GM23338 (cell line): ENCODE measurements at regions not wholly inside any gene's neighbourhood (a gene's known extent, or its start where the extent isn't known, plus 50 kb on each side); places are given as distances from the start of the nearest gene placed in this dataset.

ENCODE experiments used
- ATAC-seq: fragments of 200-7000 bp; cut with Tn5 transposase; 3 replicates; pipeline ENCODE4 v1.9.1; 2020
- DNase-seq: peaks from one replicate; pipeline ENCODE4 v3.0.0-alpha.2; 2015; ENCODE audit warnings: low spot score
- H2AFZ ChIP-seq: fragments of 200-600 bp; sonication (generic); 2 replicates; pipeline ENCODE4 v1.8.0; 2016; ENCODE audit warnings: antibody characterized with exemption, mild to moderate bottlenecking, moderate library complexity
- H3F3A ChIP-seq: fragments of 200-600 bp; sonication (generic); replicated peaks from 2 replicates; pipeline ENCODE4 v1.8.0; 2017; ENCODE audit warnings: antibody characterized with exemption, mixed run types, low read depth
- H3K27ac ChIP-seq: fragments of 200-600 bp; sonication (generic); 2 replicates; pipeline ENCODE4 v1.6.1; 2016; ENCODE audit warnings: low read depth
- H3K27me3 ChIP-seq: fragments of 200-600 bp; sonication (generic); 2 replicates; pipeline ENCODE4 v1.8.0; 2016; ENCODE audit warnings: mild to moderate bottlenecking, mixed run types, moderate library complexity; ENCODE audit not compliant: insufficient read depth
- H3K36me3 ChIP-seq: fragments of 200-600 bp; sonication (generic); 2 replicates; pipeline ENCODE4 v1.8.0; 2016; ENCODE audit warnings: mild to moderate bottlenecking; ENCODE audit not compliant: insufficient read depth
- H3K4me1 ChIP-seq: fragments of 200-600 bp; sonication (generic); 2 replicates; pipeline ENCODE4 v1.8.0; 2016; ENCODE audit warnings: mild to moderate bottlenecking, moderate library complexity; ENCODE audit not compliant: insufficient read depth
- H3K4me2 ChIP-seq: fragments of 200-600 bp; sonication (generic); 2 replicates; pipeline ENCODE4 v1.7.1; 2017; ENCODE audit warnings: mixed run types
- H3K4me3 ChIP-seq: fragments of 200-600 bp; sonication (generic); 2 replicates; pipeline ENCODE4 v1.6.1; 2016; ENCODE audit warnings: mixed run types
- H3K79me2 ChIP-seq: fragments of 200-600 bp; sonication (generic); replicated peaks from 2 replicates; pipeline ENCODE4 v1.8.0; 2017; ENCODE audit warnings: mild to moderate bottlenecking; ENCODE audit not compliant: insufficient read depth
- H3K9me2 ChIP-seq: fragments of 200-600 bp; sonication (generic); 2 replicates; pipeline ENCODE4 v1.8.0; 2017; ENCODE audit not compliant: insufficient read depth
- H4K20me1 ChIP-seq: fragments of 200-600 bp; sonication (generic); replicated peaks from 2 replicates; pipeline ENCODE4 v1.8.0; 2017; ENCODE audit warnings: mild to moderate bottlenecking; ENCODE audit not compliant: insufficient read depth
- H3K27ac Mint-ChIP-seq: 2 replicates; pipeline ENCODE4 v1.8.0; 2020; ENCODE audit warnings: inconsistent platforms, mild to moderate bottlenecking, moderate library complexity, mixed read lengths
- H3K27me3 Mint-ChIP-seq: 3 replicates; pipeline ENCODE4 v1.8.0; 2022; ENCODE audit warnings: low read depth, mild to moderate bottlenecking, moderate library complexity, mixed read lengths, inconsistent platforms; ENCODE audit not compliant: insufficient read depth, poor library complexity
- H3K36me3 Mint-ChIP-seq: 3 replicates; pipeline ENCODE4 v1.8.0; 2021; ENCODE audit warnings: low read depth, mild to moderate bottlenecking, inconsistent platforms, moderate library complexity, mixed read lengths
- H3K4me1 Mint-ChIP-seq: 3 replicates; pipeline ENCODE4 v1.8.0; 2020; ENCODE audit warnings: mild to moderate bottlenecking, inconsistent platforms, mixed read lengths
- H3K4me3 Mint-ChIP-seq: 3 replicates; pipeline ENCODE4 v1.8.0; 2021; ENCODE audit warnings: moderate library complexity, mild to moderate bottlenecking, inconsistent platforms, mixed read lengths
- H3K9me3 Mint-ChIP-seq: 3 replicates; pipeline ENCODE4 v1.8.0; 2020; ENCODE audit warnings: moderate library complexity, mild to moderate bottlenecking, inconsistent platforms, mixed read lengths
- EZH2 ChIP-seq: fragments of 200-600 bp; sonication (generic); IDR thresholded peaks from one replicate; pipeline ENCODE4 v1.8.0; 2017; ENCODE audit warnings: antibody characterized with exemption, mild to moderate bottlenecking, low read depth; ENCODE audit not compliant: unreplicated experiment
- EZH2phosphoT487 ChIP-seq: fragments of 200-600 bp; sonication (generic); IDR thresholded peaks from one replicate; pipeline ENCODE4 v1.8.1; 2018; ENCODE audit warnings: antibody characterized with exemption; ENCODE audit not compliant: unreplicated experiment
- STAT1 ChIP-seq: IDR thresholded peaks from one replicate; pipeline ENCODE4 v1.6.1; 2016; ENCODE audit warnings: antibody characterized with exemption; ENCODE audit not compliant: unreplicated experiment
- ZNF114 ChIP-seq: fragments of 250-450 bp; sonication (Bioruptor Pico); IDR thresholded peaks from 2 replicates; pipeline ENCODE4 v1.5.0; 2020; ENCODE audit warnings: mild to moderate bottlenecking, moderate library complexity
- ZNF331 ChIP-seq: fragments of 250-450 bp; sonication (Bioruptor Pico); IDR thresholded peaks from 2 replicates; pipeline ENCODE4 v1.5.0; 2020; ENCODE audit warnings: low read depth, mild to moderate bottlenecking, moderate library complexity
- TF ChIP-seq, protein P1 (sequence below): IDR thresholded peaks from one replicate; pipeline ENCODE4 v1.6.1; 2018; ENCODE audit warnings: antibody characterized with exemption; ENCODE audit not compliant: unreplicated experiment
- TF ChIP-seq, protein P2 (sequence below): IDR thresholded peaks from 2 replicates; pipeline ENCODE4 v1.6.1; 2016; ENCODE audit warnings: antibody characterized with exemption

DNA sequence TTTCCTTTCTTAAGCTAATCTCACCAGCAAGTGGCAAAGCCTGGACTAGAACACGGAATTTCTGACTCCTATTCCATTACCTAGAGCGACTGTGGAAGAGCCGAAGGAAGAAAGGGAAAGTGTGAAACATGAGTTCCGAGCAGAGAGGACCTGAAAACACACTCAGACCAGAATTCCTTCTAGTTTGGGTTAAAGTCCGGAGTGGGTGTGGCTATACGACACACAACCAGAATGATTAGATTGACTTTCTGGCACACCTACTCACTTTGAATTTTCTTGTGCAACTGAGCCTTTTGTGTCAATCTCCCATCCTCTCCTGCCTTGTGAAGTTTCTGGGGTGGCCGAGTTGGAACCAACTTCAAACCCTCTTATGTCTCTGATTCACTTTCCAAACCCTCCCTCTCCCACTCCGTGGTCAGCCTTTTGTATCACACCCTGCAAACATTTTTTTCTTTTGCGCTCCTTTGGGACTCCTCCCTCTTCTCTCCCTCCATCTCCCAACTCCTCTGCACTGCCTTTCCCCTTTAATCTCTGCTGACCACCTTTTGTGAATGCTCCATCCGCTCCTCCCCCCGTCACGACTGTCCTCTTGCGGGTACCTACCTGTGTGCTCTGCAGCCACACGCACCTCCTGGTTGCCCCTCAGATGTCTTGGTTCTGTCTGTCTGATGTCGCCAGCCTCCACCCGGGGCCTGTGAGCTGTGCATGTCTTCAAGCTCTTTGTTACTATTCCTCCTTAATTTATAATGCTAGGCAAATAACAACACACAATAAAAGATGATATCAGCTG is 86.3 kb upstream of the BLID start (continued):
- TF ChIP-seq, protein P1, sequence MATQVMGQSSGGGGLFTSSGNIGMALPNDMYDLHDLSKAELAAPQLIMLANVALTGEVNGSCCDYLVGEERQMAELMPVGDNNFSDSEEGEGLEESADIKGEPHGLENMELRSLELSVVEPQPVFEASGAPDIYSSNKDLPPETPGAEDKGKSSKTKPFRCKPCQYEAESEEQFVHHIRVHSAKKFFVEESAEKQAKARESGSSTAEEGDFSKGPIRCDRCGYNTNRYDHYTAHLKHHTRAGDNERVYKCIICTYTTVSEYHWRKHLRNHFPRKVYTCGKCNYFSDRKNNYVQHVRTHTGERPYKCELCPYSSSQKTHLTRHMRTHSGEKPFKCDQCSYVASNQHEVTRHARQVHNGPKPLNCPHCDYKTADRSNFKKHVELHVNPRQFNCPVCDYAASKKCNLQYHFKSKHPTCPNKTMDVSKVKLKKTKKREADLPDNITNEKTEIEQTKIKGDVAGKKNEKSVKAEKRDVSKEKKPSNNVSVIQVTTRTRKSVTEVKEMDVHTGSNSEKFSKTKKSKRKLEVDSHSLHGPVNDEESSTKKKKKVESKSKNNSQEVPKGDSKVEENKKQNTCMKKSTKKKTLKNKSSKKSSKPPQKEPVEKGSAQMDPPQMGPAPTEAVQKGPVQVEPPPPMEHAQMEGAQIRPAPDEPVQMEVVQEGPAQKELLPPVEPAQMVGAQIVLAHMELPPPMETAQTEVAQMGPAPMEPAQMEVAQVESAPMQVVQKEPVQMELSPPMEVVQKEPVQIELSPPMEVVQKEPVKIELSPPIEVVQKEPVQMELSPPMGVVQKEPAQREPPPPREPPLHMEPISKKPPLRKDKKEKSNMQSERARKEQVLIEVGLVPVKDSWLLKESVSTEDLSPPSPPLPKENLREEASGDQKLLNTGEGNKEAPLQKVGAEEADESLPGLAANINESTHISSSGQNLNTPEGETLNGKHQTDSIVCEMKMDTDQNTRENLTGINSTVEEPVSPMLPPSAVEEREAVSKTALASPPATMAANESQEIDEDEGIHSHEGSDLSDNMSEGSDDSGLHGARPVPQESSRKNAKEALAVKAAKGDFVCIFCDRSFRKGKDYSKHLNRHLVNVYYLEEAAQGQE = no peak
- no peak for TF ChIP-seq ZNF114 (CRISPR knock-in tag)

- H3K36me3 ChIP-seq = no peaks in the 10 kb centered on the region
- H3F3A ChIP-seq = no peaks in the 10 kb centered on the region
- no peaks in the 10 kb centered on the region for H3K79me2 ChIP-seq
- TF ChIP-seq, protein P2, sequence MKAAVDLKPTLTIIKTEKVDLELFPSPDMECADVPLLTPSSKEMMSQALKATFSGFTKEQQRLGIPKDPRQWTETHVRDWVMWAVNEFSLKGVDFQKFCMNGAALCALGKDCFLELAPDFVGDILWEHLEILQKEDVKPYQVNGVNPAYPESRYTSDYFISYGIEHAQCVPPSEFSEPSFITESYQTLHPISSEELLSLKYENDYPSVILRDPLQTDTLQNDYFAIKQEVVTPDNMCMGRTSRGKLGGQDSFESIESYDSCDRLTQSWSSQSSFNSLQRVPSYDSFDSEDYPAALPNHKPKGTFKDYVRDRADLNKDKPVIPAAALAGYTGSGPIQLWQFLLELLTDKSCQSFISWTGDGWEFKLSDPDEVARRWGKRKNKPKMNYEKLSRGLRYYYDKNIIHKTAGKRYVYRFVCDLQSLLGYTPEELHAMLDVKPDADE = no peak
- TF ChIP-seq EZH2phosphoT487 (no peak), ZNF331 (CRISPR knock-in tag) (no peak)
- ATAC-seq (no peak), DNase-seq (no peak)
- Mint-ChIP-seq H3K4me1 (peaks cover 6% of the 10 kb centered on the region), H3K4me3 (no peak overlapping the region), H3K27ac (no peak overlapping the region), H3K36me3 (no peaks in the 10 kb centered on the region), H3K27me3 (peaks cover 10% of the 10 kb centered on the region), H3K9me3 (no peaks in the 10 kb centered on the region)
- H3K4me2 ChIP-seq = no peak overlapping the region
- no peak overlapping the region for H2AFZ ChIP-seq
- H3K9me2 ChIP-seq = 0 out of 2 replicates have a peak, but pooled peaks cover 5% of the 10 kb centered on the region
- no peaks in the 10 kb centered on the region for H4K20me1 ChIP-seq
- no peaks in the 10 kb centered on the region for H3K27me3 ChIP-seq
- H3K4me3 ChIP-seq = no peak overlapping the region
- peaks cover 9% of the 10 kb centered on the region for H3K4me1 ChIP-seq
- no peak overlapping the region for H3K27ac ChIP-seq
Observed at GRCh38 chr11:122201106-122201505, 85.1 kb upstream of the BLID start.

DNA sequence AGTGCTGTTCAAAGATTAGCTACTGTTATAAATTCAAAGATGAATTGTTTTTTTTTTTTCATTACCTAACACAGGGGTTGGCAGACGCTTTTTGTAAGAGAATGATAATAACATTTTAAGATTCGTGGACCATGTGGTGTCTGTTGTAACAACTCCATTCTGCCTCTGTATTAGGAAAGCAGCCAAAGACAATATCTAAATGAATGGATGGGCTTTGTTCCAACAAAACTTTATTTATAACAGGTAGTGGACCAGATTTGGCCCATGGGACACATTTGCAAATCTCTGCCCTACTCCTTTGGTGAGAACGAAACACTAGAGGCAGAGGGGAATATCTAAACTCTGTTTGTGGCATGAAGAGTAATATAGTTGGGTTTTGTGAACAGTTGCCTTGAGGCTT is 83.6 kb upstream of the BLID start:
- Histone ChIP-seq H3K9me2 (0 out of 2 replicates have a peak, but pooled peaks cover 5% of the 10 kb centered on the region), H3F3A (no peaks in the 10 kb centered on the region), H3K27ac (no peak overlapping the region), H3K79me2 (no peaks in the 10 kb centered on the region), H2AFZ (no peak overlapping the region), H3K4me3 (no peak overlapping the region), H3K27me3 (no peaks in the 10 kb centered on the region), H3K36me3 (no peaks in the 10 kb centered on the region), H4K20me1 (no peaks in the 10 kb centered on the region), H3K4me1 (peaks cover 9% of the 10 kb centered on the region), H3K4me2 (no peak overlapping the region)
- H3K27ac Mint-ChIP-seq = no peak overlapping the region
- DNase-seq = no peak
- no peak for ATAC-seq
- no peaks in the 10 kb centered on the region for H3K36me3 Mint-ChIP-seq
- H3K27me3 Mint-ChIP-seq = peaks cover 7% of the 10 kb centered on the region
- H3K4me3 Mint-ChIP-seq = no peak overlapping the region
- H3K9me3 Mint-ChIP-seq = no peaks in the 10 kb centered on the region
- TF ChIP-seq STAT1 (no peak), EZH2 (no peak)
- TF ChIP-seq, protein P1 = no peak
- peaks cover 6% of the 10 kb centered on the region for H3K4me1 Mint-ChIP-seq
